Loucy (cell line): ENCODE measurements at regions not wholly inside any gene's neighbourhood (a gene's known extent, or its start where the extent isn't known, plus 50 kb on each side); places are given as distances from the start of the nearest gene placed in this dataset.

Source experiments
- H2AFZ ChIP-seq: fragments of 200-600 bp; sonication (generic); 2 replicates; pipeline ENCODE4 v1.6.0; 2016; ENCODE audit warnings: antibody characterized with exemption, mild to moderate bottlenecking, low read length, moderate library complexity
- H3F3A ChIP-seq: fragments of 200-600 bp; 2 replicates; pipeline ENCODE4 v1.6.0; 2016; ENCODE audit warnings: antibody characterized with exemption, low read depth, mild to moderate bottlenecking
- H3K27me3 ChIP-seq: fragments of 200-600 bp; sonication (generic); 2 replicates; pipeline ENCODE4 v1.6.1; 2014; ENCODE audit warnings: low read length, mild to moderate bottlenecking; ENCODE audit not compliant: insufficient read depth, poor library complexity, severe bottlenecking
- H3K36me3 ChIP-seq: fragments of 200-600 bp; sonication (generic); 2 replicates; pipeline ENCODE4 v1.6.1; 2016; ENCODE audit warnings: low read length; ENCODE audit not compliant: insufficient read depth
- H3K4me1 ChIP-seq: fragments of 200-600 bp; sonication (generic); 2 replicates; pipeline ENCODE4 v1.5.1; 2014; ENCODE audit warnings: low read length, mild to moderate bottlenecking; ENCODE audit not compliant: insufficient read depth, poor library complexity, severe bottlenecking
- H3K4me2 ChIP-seq: fragments of 200-600 bp; sonication (generic); 2 replicates; pipeline ENCODE4 v1.6.0; 2014; ENCODE audit warnings: antibody characterized with exemption, low read length, low read depth, mild to moderate bottlenecking; ENCODE audit not compliant: poor library complexity, severe bottlenecking
- H3K4me3 ChIP-seq: fragments of 200-600 bp; sonication (generic); 2 replicates; pipeline ENCODE4 v1.5.1; 2014; ENCODE audit warnings: low read length, mild to moderate bottlenecking, mixed read lengths; ENCODE audit not compliant: poor library complexity, severe bottlenecking
- H3K79me2 ChIP-seq: fragments of 200-600 bp; sonication (generic); 2 replicates; pipeline ENCODE4 v1.6.1; 2014; ENCODE audit warnings: low read length; ENCODE audit not compliant: insufficient read depth
- H3K9ac ChIP-seq: fragments of 200-600 bp; sonication (generic); 2 replicates; pipeline ENCODE4 v1.6.0; 2014; ENCODE audit warnings: mild to moderate bottlenecking, low read depth, low read length, moderate library complexity; ENCODE audit not compliant: poor library complexity, severe bottlenecking
- H3K9me2 ChIP-seq: fragments of 200-600 bp; sonication (generic); replicated peaks from 2 replicates; pipeline ENCODE4 v1.6.1; 2016; ENCODE audit warnings: low read depth, low read length, mixed read lengths
- H3K9me3 ChIP-seq: fragments of 200-600 bp; sonication (generic); 2 replicates; pipeline ENCODE4 v1.6.1; 2014; ENCODE audit warnings: mild to moderate bottlenecking, antibody characterized with exemption, low read length, low read depth; ENCODE audit not compliant: insufficient read depth
- H4K20me1 ChIP-seq: fragments of 200-600 bp; sonication (generic); 2 replicates; pipeline ENCODE4 v1.6.0; 2014; ENCODE audit warnings: antibody characterized with exemption, low read length, mild to moderate bottlenecking; ENCODE audit not compliant: insufficient read depth, poor library complexity, severe bottlenecking
- EZH2phosphoT487 ChIP-seq: fragments of 200-600 bp; IDR thresholded peaks from 2 replicates; pipeline ENCODE4 v1.6.1; 2018; ENCODE audit warnings: antibody characterized with exemption, mild to moderate bottlenecking, moderate library complexity, borderline replicate concordance
- TF ChIP-seq, protein P1 (sequence below): fragments of 200-600 bp; sonication (generic); conservative IDR thresholded peaks from 2 replicates; pipeline ENCODE4 v1.5.1; 2014; ENCODE audit warnings: mild to moderate bottlenecking, antibody characterized with exemption, low read length

DNA sequence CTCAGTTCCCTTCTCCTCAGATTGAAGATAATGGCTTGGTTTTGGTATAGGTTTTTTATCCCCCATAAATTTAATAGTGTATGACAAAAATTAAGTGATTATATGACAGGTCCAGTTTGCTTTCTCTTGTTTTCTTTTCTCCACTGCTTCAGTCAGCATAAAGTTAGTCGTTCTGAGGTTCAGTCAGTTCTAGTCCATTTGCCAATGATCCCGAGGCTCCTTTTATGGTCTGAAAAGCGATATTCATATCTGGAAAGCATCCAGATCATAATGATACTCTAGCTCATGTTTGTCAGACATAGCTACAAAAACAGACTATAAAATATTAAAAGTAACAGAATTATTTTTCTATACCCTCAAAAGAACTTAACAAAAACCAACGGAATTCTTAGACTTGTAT is 67.1 kb upstream of the SLC38A4 start:
- no peak for TF ChIP-seq EZH2phosphoT487
- TF ChIP-seq, protein P1, sequence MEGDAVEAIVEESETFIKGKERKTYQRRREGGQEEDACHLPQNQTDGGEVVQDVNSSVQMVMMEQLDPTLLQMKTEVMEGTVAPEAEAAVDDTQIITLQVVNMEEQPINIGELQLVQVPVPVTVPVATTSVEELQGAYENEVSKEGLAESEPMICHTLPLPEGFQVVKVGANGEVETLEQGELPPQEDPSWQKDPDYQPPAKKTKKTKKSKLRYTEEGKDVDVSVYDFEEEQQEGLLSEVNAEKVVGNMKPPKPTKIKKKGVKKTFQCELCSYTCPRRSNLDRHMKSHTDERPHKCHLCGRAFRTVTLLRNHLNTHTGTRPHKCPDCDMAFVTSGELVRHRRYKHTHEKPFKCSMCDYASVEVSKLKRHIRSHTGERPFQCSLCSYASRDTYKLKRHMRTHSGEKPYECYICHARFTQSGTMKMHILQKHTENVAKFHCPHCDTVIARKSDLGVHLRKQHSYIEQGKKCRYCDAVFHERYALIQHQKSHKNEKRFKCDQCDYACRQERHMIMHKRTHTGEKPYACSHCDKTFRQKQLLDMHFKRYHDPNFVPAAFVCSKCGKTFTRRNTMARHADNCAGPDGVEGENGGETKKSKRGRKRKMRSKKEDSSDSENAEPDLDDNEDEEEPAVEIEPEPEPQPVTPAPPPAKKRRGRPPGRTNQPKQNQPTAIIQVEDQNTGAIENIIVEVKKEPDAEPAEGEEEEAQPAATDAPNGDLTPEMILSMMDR: no peak
- Histone ChIP-seq H3K79me2 (no peaks in the 10 kb centered on the region), H4K20me1 (no peaks in the 10 kb centered on the region), H3K4me3 (no peak overlapping the region), H3K9ac (no peak overlapping the region), H3K27me3 (no peaks in the 10 kb centered on the region), H2AFZ (no peak overlapping the region), H3K4me1 (no peaks in the 10 kb centered on the region), H3K9me3 (no peaks in the 10 kb centered on the region), H3F3A (no peaks in the 10 kb centered on the region), H3K36me3 (no peaks in the 10 kb centered on the region), H3K9me2 (no peaks in the 10 kb centered on the region), H3K4me2 (no peak overlapping the region)

DNA sequence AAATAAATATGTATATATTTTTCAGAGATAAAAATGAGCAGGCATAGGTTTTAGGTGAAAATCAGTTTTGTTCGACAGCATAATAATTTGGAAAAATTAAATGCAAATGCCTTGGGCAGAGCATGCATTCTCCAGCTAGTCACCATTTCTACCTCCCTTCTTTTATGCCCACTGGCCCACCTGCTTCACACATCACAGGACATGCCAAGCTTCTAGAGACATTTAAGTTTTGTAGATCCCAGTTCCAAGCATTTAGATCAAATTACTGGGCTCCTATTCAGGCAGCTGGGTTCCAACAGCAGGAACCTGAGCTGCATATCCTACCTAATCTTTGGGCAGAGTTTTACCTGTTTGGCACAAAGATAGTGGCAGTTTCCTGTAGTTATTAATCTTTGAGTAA is 67.6 kb upstream of the SLC38A4 start:
- TF ChIP-seq, protein P1: no peak
- TF ChIP-seq EZH2phosphoT487: no peak
- H3K9me3 ChIP-seq: no peaks in the 10 kb centered on the region
- H3F3A ChIP-seq: no peaks in the 10 kb centered on the region
- no peaks in the 10 kb centered on the region for H3K79me2 ChIP-seq
- no peak overlapping the region for H3K9ac ChIP-seq
- no peak overlapping the region for H3K4me3 ChIP-seq
- H3K4me2 ChIP-seq: no peak overlapping the region
- no peaks in the 10 kb centered on the region for H3K27me3 ChIP-seq
- H4K20me1 ChIP-seq: no peaks in the 10 kb centered on the region
- H3K36me3 ChIP-seq: no peaks in the 10 kb centered on the region
- H3K9me2 ChIP-seq: no peaks in the 10 kb centered on the region
- no peaks in the 10 kb centered on the region for H3K4me1 ChIP-seq
- H2AFZ ChIP-seq: no peak overlapping the region

DNA sequence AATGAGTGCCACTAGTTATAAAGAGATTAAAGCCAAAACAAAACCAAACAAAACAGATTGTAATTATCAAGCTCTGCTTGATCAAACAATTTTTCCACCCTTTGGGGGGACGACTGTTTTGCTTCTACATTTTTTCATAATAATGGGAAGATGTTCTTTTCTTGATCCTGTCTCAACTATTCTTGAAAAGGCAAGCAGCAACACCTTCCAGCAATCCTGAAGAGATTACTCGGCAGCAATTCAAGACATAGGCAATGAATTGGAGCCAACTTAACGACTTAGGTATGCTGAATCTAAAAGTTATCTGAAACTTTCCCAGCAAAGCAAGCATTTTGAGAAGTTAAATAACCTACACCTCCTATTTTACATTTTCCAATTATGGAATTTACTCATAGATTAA is 69.9 kb upstream of the SLC38A4 start:
- Histone ChIP-seq H3F3A (no peaks in the 10 kb centered on the region), H3K4me2 (no peak overlapping the region), H4K20me1 (no peaks in the 10 kb centered on the region), H3K9me2 (no peaks in the 10 kb centered on the region), H3K9ac (no peak overlapping the region), H3K9me3 (no peaks in the 10 kb centered on the region), H3K27me3 (no peaks in the 10 kb centered on the region), H3K36me3 (no peaks in the 10 kb centered on the region), H3K4me3 (no peak overlapping the region), H3K4me1 (no peaks in the 10 kb centered on the region), H2AFZ (no peak overlapping the region), H3K79me2 (no peaks in the 10 kb centered on the region)
- TF ChIP-seq EZH2phosphoT487: no peak
- TF ChIP-seq, protein P1: no peak
